ENCODE measurements at regions not wholly inside any gene's neighbourhood (a gene's known extent, or its start where the extent isn't known, plus 50 kb on each side); places are given as distances from the start of the nearest gene placed in this dataset.
"Not testable (repeated sequence)": the region's sequence is repeated elsewhere in the genome, so short reads cannot be mapped to it uniquely, and the experiment has no call there.

DNA sequence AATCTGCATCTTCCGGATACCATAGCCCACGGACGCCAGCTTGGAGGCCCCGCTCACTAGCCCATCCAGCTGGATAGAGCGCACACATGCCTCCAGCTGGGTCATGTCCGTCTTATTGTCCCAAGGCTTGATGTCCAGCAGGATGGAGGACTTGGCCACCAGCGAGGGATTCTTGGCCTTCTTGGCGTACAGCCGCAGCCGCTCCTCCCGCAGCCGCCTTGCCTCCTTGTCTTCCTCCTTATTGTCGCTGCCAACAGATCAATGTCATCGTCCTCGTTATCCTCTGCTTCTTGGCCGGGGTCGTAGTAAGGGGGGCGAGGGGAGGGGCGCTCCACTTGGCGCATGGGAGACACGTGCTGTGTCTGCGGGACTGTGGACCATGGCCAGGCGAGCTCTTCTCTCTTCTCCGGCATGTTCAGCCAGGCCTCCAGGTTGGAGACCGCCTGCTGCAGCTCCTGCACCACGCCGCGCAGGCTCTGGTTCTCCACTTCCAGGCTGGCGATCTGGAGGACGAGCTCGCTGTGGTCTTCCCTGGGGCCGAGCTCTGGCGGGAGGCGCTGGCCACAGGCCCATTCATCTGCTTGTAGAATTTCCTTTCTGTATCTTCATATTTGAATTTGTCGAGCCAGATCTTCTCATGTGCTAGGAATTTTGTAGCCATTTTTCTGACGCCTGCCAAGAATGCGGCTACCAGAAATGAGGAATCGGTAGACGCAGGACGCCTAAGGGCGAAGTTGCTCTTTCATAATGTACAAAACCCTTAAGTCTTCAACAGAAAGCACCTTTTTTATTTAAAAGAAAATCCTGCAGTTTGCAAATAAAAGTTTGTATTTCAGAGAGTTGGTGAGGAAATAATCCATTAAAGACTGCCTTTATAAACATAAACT is 60.1 kb upstream of the PTPRK start:
- POLR2A ChIA-PET = interaction anchor here (0.7 to 1.7 kb wide), 8 partner anchors 11 to 155 kb away, joined by 3 to 6 read pairs (median 3); no protein-coding TSS in a partner anchor
- H3K27ac Mint-ChIP-seq (ENCODE audit: low read depth, unreplicated experiment) = peak overlapping the region; percentile 66
- no peaks in the 10 kb centered on the region for H3K9me3 Mint-ChIP-seq (ENCODE audit: unreplicated experiment)
- no peaks in the 10 kb centered on the region for H3K27me3 Mint-ChIP-seq (ENCODE audit: insufficient read depth, unreplicated experiment)
- CTCF ChIA-PET = interaction anchor here (0.7 kb wide), 1 partner anchor 10 kb away, joined by 3 read pairs; no protein-coding TSS in a partner anchor
- peak; percentile 83 for DNase-seq (ENCODE audit: unreplicated experiment)
- no peak for TF ChIP-seq CTCF (IDR thresholded peaks at IDR 0.05; ENCODE audit: unreplicated experiment)
- H3K36me3 Mint-ChIP-seq (ENCODE audit: insufficient read depth, unreplicated experiment) = no peaks in the 10 kb centered on the region
- peak overlapping the region; percentile 65 for H3K4me3 Mint-ChIP-seq (ENCODE audit: unreplicated experiment)
- intact Hi-C loops (cut with micrococcal nuclease) = no loop called here
- peaks cover 16% of the 10 kb centered on the region for H3K4me1 Mint-ChIP-seq (ENCODE audit: insufficient read depth, unreplicated experiment)
- BruUV-seq (replicated peaks) = no TSS peak

- DNase-seq (ENCODE audit: unreplicated experiment); H3K4me3 Mint-ChIP-seq (ENCODE audit: unreplicated experiment); H3K27ac Mint-ChIP-seq (ENCODE audit: low read depth, unreplicated experiment); BruUV-seq (replicated peaks); H3K36me3 Mint-ChIP-seq (ENCODE audit: insufficient read depth, unreplicated experiment); POLR2A ChIA-PET; H3K9me3 Mint-ChIP-seq (ENCODE audit: unreplicated experiment); intact Hi-C loops (cut with micrococcal nuclease); H3K27me3 Mint-ChIP-seq (ENCODE audit: insufficient read depth, unreplicated experiment): not testable (repeated sequence)
- peaks cover 30% of the 10 kb centered on the region for H3K4me1 Mint-ChIP-seq (ENCODE audit: insufficient read depth, unreplicated experiment)
- CTCF ChIA-PET = interaction anchor here (0.6 kb wide), 2 partner anchors 55 to 138 kb away, joined by 3 to 6 read pairs; no protein-coding TSS in a partner anchor
Observed at GRCh38 chr6:128575254-128575653, 54.9 kb upstream of the PTPRK start.

DNA sequence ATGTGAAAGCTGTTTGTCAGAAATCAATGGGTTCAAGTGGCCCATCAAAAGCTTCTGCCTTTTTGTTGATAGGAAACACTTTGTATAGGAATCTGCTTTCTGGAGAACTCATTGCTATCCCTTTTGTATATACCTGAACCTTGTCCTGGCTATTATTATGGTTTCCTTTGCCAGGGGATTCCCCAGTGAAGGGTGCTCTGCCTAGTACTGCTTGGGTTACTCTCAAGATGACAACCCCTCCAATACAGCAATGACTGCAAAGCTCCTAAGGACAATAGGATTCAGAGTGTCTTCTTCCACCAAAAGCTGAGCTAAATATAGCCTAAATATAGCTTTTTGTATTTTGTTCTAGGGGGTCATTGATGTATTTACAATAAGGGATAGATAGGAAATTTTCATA is 54.0 kb upstream of the PTPRK start:
- intact Hi-C loops (cut with micrococcal nuclease) = no loop called here
- POLR2A ChIA-PET = interaction anchor here (0.6 to 1.3 kb wide), 5 partner anchors 14 to 1842 kb away, joined by 3 to 4 read pairs (median 3); no protein-coding TSS in a partner anchor
- H3K36me3 Mint-ChIP-seq (ENCODE audit: insufficient read depth, unreplicated experiment) = peaks cover 1% of the 10 kb centered on the region

GRCh38 chr6:128573036-128573435 is 52.6 kb upstream of the PTPRK start:
- peak overlapping the region; percentile 59 for H3K27ac Mint-ChIP-seq (ENCODE audit: low read depth, unreplicated experiment)
- BruUV-seq (replicated peaks) = no TSS peak
- no peak for DNase-seq (ENCODE audit: unreplicated experiment)
- TF ChIP-seq CTCF (IDR thresholded peaks at IDR 0.05; ENCODE audit: unreplicated experiment) = no peak
- peaks cover 7% of the 10 kb centered on the region for H3K36me3 Mint-ChIP-seq (ENCODE audit: insufficient read depth, unreplicated experiment)
- H3K4me1 Mint-ChIP-seq (ENCODE audit: insufficient read depth, unreplicated experiment) = peaks cover 40% of the 10 kb centered on the region
- POLR2A ChIA-PET = interaction anchor here (0.6 kb wide), 1 partner anchor 11 kb away, joined by 3 read pairs; no protein-coding TSS in a partner anchor
- H3K27me3 Mint-ChIP-seq (ENCODE audit: insufficient read depth, unreplicated experiment) = no peaks in the 10 kb centered on the region
- CTCF ChIA-PET = no interaction called here
- no peaks in the 10 kb centered on the region for H3K9me3 Mint-ChIP-seq (ENCODE audit: unreplicated experiment)
- H3K4me3 Mint-ChIP-seq (ENCODE audit: unreplicated experiment) = no peak overlapping the region
- intact Hi-C loops (cut with micrococcal nuclease) = no loop called here

More for the DNA sequence above, 54.0 kb upstream of the PTPRK start:
- Mint-ChIP-seq H3K4me1 (ENCODE audit: insufficient read depth, unreplicated experiment) (peaks cover 36% of the 10 kb centered on the region), H3K27ac (ENCODE audit: low read depth, unreplicated experiment) (no peak overlapping the region), H3K27me3 (ENCODE audit: insufficient read depth, unreplicated experiment) (no peaks in the 10 kb centered on the region), H3K9me3 (ENCODE audit: unreplicated experiment) (no peaks in the 10 kb centered on the region), H3K4me3 (ENCODE audit: unreplicated experiment) (no peak overlapping the region)
- TF ChIP-seq CTCF (IDR thresholded peaks at IDR 0.05; ENCODE audit: unreplicated experiment) = no peak
- no TSS peak for BruUV-seq (replicated peaks)
- no peak for DNase-seq (ENCODE audit: unreplicated experiment)
- CTCF ChIA-PET = interaction anchor here (0.7 kb wide), 1 partner anchor 33 kb away, joined by 3 read pairs; no protein-coding TSS in a partner anchor

All from MCF 10A (cell line).